ENCODE measurements at regions not wholly inside any gene's neighbourhood (a gene's known extent, or its start where the extent isn't known, plus 50 kb on each side); places are given as distances from the start of the nearest gene placed in this dataset.

GRCh38 chr6:21739241-21739640, 145.7 kb downstream of the SOX4 start:
- intact Hi-C loops (cut with micrococcal nuclease) (no loop called here), in situ Hi-C loops (cut with MboI; ENCODE audit: low sequenced_read_pairs) (no loop called here), dilution Hi-C loops (cut with HindIII; ENCODE audit: low sequenced_read_pairs, unreplicated experiment) (no loop called here)
- no peak overlapping the region for H2AK9ac ChIP-seq (replicated peaks; ENCODE audit: low read depth, low read length, poor library complexity)
- H2AFZ ChIP-seq (replicated peaks; ENCODE audit: low read length, poor library complexity) = no peak overlapping the region
- H2BK20ac ChIP-seq (ENCODE audit: low read depth, low read length) = 0 out of 2 replicates have a peak overlapping the region, but pooled peaks have one; percentile 4
- peak overlapping the region; percentile 67; the same call in 1 of the 2 replicates for H2AK5ac ChIP-seq (ENCODE audit: low read depth, low read length)
- H4K8ac ChIP-seq (ENCODE audit: low read depth in 2 of 2, low read length in 2 of 2) = no peak overlapping the region
- peak overlapping the region; percentile 45; the same call in 1 of the 2 replicates for H3K14ac ChIP-seq (replicated peaks; ENCODE audit: low read depth, low read length)
- no peak overlapping the region for H3K4me3 ChIP-seq (ENCODE audit: insufficient read depth, low read depth, low read length)
- H2BK15ac ChIP-seq (ENCODE audit: low read depth, low read length) = peak overlapping the region; percentile 15; the same call in 1 of the 3 replicates
- H4K91ac ChIP-seq (ENCODE audit: insufficient read depth, low read depth, low read length) = peak overlapping the region; percentile 34
- no peak overlapping the region for H3K9ac ChIP-seq (ENCODE audit: low read depth, low read length)
- no peaks in the 10 kb centered on the region; the same call in 1 of the 2 replicates for H3K9me1 ChIP-seq (ENCODE audit: insufficient read depth, low read length)
- ChIA-PET POLR2A (ENCODE audit: unreplicated experiment) (no interaction called here), CTCF (interaction anchor here (0.7 kb wide), 1 partner anchor 276 kb away, joined by 5 read pairs; no protein-coding TSS in a partner anchor)
- peaks cover 9% of the 10 kb centered on the region for H3K4me1 ChIP-seq (ENCODE audit: control insufficient read depth, insufficient read depth, low read length)
- H3K27me3 ChIP-seq (ENCODE audit: control insufficient read depth, insufficient read depth, low read length) = no peaks in the 10 kb centered on the region
- no peak overlapping the region for H3K56ac ChIP-seq (ENCODE audit: extremely low read depth, insufficient read depth, low read length)
- no peaks in the 10 kb centered on the region for H4K20me1 ChIP-seq (ENCODE audit: insufficient read depth, low read length)
- no peak for ATAC-seq (ENCODE audit: low read depth)
- no peak overlapping the region for H3K4me2 ChIP-seq (ENCODE audit: low read depth, low read length)
- 54% methylated on average over 2 of the region's 2 CpGs; no CpG with 5 or more reads in 1 of the 2 experiments for WGBS, 2 experiments (ENCODE audit: extremely low coverage in 2 of 2, insufficient read length in 1 of 2)
- H3K23ac ChIP-seq (ENCODE audit: low read depth, low read length) = 0 out of 2 replicates have a peak overlapping the region, but pooled peaks have one; percentile 8
- no peaks in the 10 kb centered on the region for H3K9me3 ChIP-seq (ENCODE audit: control insufficient read depth, insufficient read depth, low read length)
- no peak overlapping the region for H3K27ac ChIP-seq (ENCODE audit: insufficient read depth, low read length)
- 0 out of 2 replicates have a peak overlapping the region, but pooled peaks have one; percentile 50 for H3K18ac ChIP-seq (ENCODE audit: low read depth, low read length)
- H3K79me1 ChIP-seq (ENCODE audit: low read depth in 1 of 2, low read length in 2 of 2) = peaks cover 0 to 22% of the 10 kb centered on the region in 2 experiments; a peak in 1 of 4 replicates
- no peak for DNase-seq
- H4K5ac ChIP-seq (ENCODE audit: low read depth, low read length) = no peak overlapping the region
- BruUV-seq (replicated peaks) = no TSS peak
- no peaks in the 10 kb centered on the region for H3K36me3 ChIP-seq (ENCODE audit: control insufficient read depth, insufficient read depth, low read length)
- H2BK120ac ChIP-seq (ENCODE audit: low read depth, low read length) = peak overlapping the region; percentile 36
- H3K4ac ChIP-seq (ENCODE audit: low read depth, low read length) = peak overlapping the region; percentile 77
- no peak overlapping the region for H2BK5ac ChIP-seq (ENCODE audit: low read depth, low read length, poor library complexity, severe bottlenecking)
- no peak for TF ChIP-seq RFX5 (IDR thresholded peaks at IDR 0.05; ENCODE audit: low read depth, low read length)
- no peak for TF ChIP-seq MXI1 (IDR thresholded peaks at IDR 0.05; ENCODE audit: borderline replicate concordance, low read depth, low read length)
- no peak for TF ChIP-seq RCOR1 (IDR thresholded peaks at IDR 0.05; ENCODE audit: insufficient replicate concordance, low read length)
